ENCODE measurements at regions not wholly inside any gene's neighbourhood (a gene's known extent, or its start where the extent isn't known, plus 50 kb on each side); places are given as distances from the start of the nearest gene placed in this dataset.

DNA sequence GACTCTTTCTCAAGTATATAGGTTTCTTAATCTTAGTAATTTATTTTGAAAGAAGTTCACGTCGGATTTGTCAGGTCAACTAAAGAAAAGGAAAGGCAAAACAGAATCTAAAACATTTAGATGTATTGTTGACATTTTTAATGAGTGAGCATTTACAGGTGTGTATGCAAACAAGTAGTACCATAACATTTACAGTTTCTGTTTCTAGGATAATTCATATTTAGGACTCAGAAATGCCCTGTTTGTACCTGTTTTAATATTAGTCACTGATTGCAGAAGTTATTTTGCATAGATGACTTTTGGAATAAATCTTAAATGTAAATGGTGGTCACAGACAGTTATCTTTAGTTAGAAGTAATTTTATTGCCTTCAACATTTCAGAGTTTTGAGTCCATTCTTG lies 151.3 kb upstream of the NUDT6 start:
- no peaks in the 10 kb centered on the region for H3K9me3 ChIP-seq (ENCODE audit: low read depth)
- no peak for DNase-seq (ENCODE audit: low read depth in 1 of 2, low spot score in 1 of 2)
- H3K4me3 ChIP-seq: no peak overlapping the region
- no peak overlapping the region for H3K27ac ChIP-seq
- H3K27me3 ChIP-seq: no peaks in the 10 kb centered on the region
- H3K36me3 ChIP-seq: no peaks in the 10 kb centered on the region
- H3K4me1 ChIP-seq (ENCODE audit: low read depth): no peaks in the 10 kb centered on the region
- TF ChIP-seq, protein P1, sequence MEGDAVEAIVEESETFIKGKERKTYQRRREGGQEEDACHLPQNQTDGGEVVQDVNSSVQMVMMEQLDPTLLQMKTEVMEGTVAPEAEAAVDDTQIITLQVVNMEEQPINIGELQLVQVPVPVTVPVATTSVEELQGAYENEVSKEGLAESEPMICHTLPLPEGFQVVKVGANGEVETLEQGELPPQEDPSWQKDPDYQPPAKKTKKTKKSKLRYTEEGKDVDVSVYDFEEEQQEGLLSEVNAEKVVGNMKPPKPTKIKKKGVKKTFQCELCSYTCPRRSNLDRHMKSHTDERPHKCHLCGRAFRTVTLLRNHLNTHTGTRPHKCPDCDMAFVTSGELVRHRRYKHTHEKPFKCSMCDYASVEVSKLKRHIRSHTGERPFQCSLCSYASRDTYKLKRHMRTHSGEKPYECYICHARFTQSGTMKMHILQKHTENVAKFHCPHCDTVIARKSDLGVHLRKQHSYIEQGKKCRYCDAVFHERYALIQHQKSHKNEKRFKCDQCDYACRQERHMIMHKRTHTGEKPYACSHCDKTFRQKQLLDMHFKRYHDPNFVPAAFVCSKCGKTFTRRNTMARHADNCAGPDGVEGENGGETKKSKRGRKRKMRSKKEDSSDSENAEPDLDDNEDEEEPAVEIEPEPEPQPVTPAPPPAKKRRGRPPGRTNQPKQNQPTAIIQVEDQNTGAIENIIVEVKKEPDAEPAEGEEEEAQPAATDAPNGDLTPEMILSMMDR (IDR thresholded peaks at IDR 0.05; ENCODE audit: low read depth, low read length): no peak

DNA sequence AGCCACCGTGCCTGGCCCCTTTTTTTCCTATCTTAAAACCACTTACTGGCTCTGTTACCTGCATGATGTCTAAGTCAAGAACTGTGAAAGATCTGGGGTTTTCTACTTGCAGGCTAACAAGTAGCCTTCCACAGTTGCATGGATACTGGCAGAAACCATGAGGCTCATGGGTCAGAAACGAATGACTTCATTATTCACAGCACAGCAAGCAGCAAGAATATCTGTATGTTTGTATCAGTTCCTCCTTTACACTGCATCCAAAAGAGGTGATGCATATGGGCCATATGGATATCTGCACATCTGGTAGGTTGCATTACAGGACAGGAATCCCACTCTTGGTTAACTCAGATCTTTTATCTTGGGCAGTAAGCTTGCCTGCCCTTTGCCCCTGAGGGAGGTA lies 154.9 kb upstream of the NUDT6 start:
- no peaks in the 10 kb centered on the region for H3K36me3 ChIP-seq
- no peak overlapping the region for H3K4me3 ChIP-seq
- TF ChIP-seq, protein P1 (IDR thresholded peaks at IDR 0.05; ENCODE audit: low read depth, low read length): no peak
- no peaks in the 10 kb centered on the region for H3K4me1 ChIP-seq (ENCODE audit: low read depth)
- H3K27me3 ChIP-seq: no peaks in the 10 kb centered on the region
- DNase-seq (ENCODE audit: low read depth in 1 of 2, low spot score in 1 of 2): no peak
- H3K27ac ChIP-seq: no peak overlapping the region
- H3K9me3 ChIP-seq (ENCODE audit: low read depth): no peaks in the 10 kb centered on the region

DNA sequence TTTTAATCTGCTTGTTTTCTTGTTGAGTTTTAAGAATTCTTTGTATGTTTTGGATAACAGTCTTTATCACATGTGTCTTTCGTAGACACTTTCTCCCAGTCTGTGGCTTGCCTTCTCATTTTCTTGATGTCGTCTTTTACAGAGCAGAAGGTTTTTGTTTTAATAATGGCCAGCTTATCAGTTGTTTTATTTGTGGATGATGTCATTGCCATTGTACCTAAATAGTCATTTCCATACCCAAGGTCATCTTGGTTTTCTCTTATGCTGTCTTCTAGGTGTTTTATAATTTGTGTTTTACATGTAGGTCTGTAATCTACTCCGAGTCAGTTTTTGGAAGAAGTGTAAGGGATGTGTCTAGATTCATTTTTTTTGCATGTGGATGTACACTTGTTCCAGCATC lies 159.6 kb upstream of the NUDT6 start:
- no peak overlapping the region for H3K4me3 ChIP-seq
- no peaks in the 10 kb centered on the region for H3K9me3 ChIP-seq (ENCODE audit: low read depth)
- H3K36me3 ChIP-seq: no peaks in the 10 kb centered on the region
- H3K27ac ChIP-seq: no peak overlapping the region
- DNase-seq (ENCODE audit: low read depth in 1 of 2, low spot score in 1 of 2): no peak
- TF ChIP-seq, protein P1 (IDR thresholded peaks at IDR 0.05; ENCODE audit: low read depth, low read length): no peak
- no peaks in the 10 kb centered on the region for H3K27me3 ChIP-seq
- H3K4me1 ChIP-seq (ENCODE audit: low read depth): no peaks in the 10 kb centered on the region

DNA sequence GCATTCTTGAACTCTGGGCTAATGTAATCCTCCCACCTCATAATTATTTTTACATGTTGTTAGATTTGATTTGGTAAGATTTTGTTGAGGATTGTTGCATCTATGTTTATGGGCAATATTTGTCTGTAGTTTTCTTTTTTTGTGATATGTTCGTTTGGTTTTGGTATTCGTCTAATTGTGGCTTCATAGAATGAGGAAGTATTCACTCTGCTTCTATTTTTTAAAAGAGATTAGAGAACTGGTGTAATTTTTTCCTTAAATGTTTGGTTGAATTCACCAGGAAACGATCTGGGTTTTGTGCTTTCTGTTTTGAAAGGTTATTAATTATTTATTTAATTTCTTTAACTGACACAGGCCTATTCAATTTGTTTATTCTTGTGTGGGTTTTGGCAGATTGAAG lies 161.2 kb upstream of the NUDT6 start:
- Histone ChIP-seq H3K27ac (no peak overlapping the region), H3K4me1 (ENCODE audit: low read depth) (no peaks in the 10 kb centered on the region), H3K4me3 (no peak overlapping the region), H3K36me3 (no peaks in the 10 kb centered on the region), H3K9me3 (ENCODE audit: low read depth) (no peaks in the 10 kb centered on the region), H3K27me3 (no peaks in the 10 kb centered on the region)
- TF ChIP-seq, protein P1 (IDR thresholded peaks at IDR 0.05; ENCODE audit: low read depth, low read length): no peak
- no peak for DNase-seq (ENCODE audit: low read depth in 1 of 2, low spot score in 1 of 2)

DNA sequence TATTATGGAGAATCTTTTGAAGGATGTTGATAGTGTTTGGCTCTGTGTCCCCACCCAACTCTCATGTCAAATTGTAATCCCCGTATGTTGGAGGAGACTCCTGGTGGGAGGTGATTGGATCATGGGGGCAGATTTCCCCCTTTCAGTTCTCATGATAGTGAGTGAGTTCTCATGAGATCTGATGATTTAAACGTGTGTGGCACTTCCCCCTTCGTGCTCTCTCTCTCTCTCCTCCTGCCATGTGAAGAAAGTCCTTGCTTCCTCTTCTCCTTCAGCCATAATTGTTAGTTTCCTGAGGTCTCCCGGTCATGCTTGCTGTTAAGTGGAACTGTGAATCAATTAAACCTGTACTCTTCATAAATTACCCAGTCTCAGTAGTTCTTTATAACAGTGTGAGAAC lies 166.1 kb upstream of the NUDT6 start:
- Histone ChIP-seq H3K4me3 (no peak overlapping the region), H3K36me3 (peaks cover 8% of the 10 kb centered on the region), H3K27ac (no peak overlapping the region), H3K9me3 (ENCODE audit: low read depth) (no peaks in the 10 kb centered on the region), H3K27me3 (no peaks in the 10 kb centered on the region), H3K4me1 (ENCODE audit: low read depth) (no peaks in the 10 kb centered on the region)
- TF ChIP-seq, protein P1 (IDR thresholded peaks at IDR 0.05; ENCODE audit: low read depth, low read length): no peak
- DNase-seq (ENCODE audit: low read depth in 1 of 2, low spot score in 1 of 2): no peak

DNA sequence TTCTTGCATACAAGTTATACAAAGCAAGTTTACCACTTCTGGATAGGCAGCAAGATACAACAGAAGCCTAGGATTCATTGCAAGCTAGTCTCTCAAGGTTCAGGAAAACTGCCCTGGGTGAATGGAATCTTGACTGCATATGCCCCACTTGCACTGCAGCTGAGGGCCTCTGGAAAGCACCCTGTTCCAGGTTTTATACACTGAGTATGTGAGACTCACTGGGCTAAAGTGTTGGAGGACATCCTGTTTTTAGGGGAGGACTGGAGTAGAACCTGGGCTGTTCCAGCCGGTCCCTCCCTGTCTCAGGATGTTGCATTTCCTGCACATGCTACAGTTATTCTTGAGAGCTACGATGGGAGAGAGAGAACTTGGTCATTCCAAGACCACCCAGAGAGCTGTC lies 168.5 kb upstream of the NUDT6 start:
- no peak for DNase-seq (ENCODE audit: low read depth in 1 of 2, low spot score in 1 of 2)
- Histone ChIP-seq H3K27me3 (no peaks in the 10 kb centered on the region), H3K27ac (no peak overlapping the region), H3K4me1 (ENCODE audit: low read depth) (no peaks in the 10 kb centered on the region), H3K4me3 (no peak overlapping the region), H3K36me3 (peaks cover 8% of the 10 kb centered on the region), H3K9me3 (ENCODE audit: low read depth) (no peaks in the 10 kb centered on the region)
- TF ChIP-seq, protein P1 (IDR thresholded peaks at IDR 0.05; ENCODE audit: low read depth, low read length): no peak

Measured in cardiac muscle cell (in vitro differentiated cells and primary cell).